ENCODE measurements at regions not wholly inside any gene's neighbourhood (a gene's known extent, or its start where the extent isn't known, plus 50 kb on each side); places are given as distances from the start of the nearest gene placed in this dataset.

- Mint-ChIP-seq H3K27me3 (no peaks in the 10 kb centered on the region), H3K36me3 (ENCODE audit: low read depth) (no peaks in the 10 kb centered on the region), H3K27ac (no peak overlapping the region), H3K9me3 (peaks cover 10% of the 10 kb centered on the region), H3K4me3 (no peak overlapping the region), H3K4me1 (no peaks in the 10 kb centered on the region)
- TF ChIP-seq CTCF (IDR thresholded peaks at IDR 0.05): no peak
- no peak for ATAC-seq (ENCODE audit: low read depth)
- no peak for DNase-seq
- ChIA-PET POLR2A (no interaction called here), CTCF (no interaction called here)
- intact Hi-C loops (cut with micrococcal nuclease): no loop called here
Measured at GRCh38 chr10:55485827-55486226, 684.8 kb upstream of the PCDH15 start.

GRCh38 chr10:55476129-55476528, 675.1 kb upstream of the PCDH15 start:
- no peaks in the 10 kb centered on the region for H3K4me1 Mint-ChIP-seq
- no peak for DNase-seq
- intact Hi-C loops (cut with micrococcal nuclease): no loop called here
- no peak for ATAC-seq (ENCODE audit: low read depth)
- no peak overlapping the region for H3K4me3 Mint-ChIP-seq
- no peak for TF ChIP-seq CTCF (IDR thresholded peaks at IDR 0.05)
- H3K36me3 Mint-ChIP-seq (ENCODE audit: low read depth): no peaks in the 10 kb centered on the region
- POLR2A ChIA-PET: no interaction called here
- CTCF ChIA-PET: no interaction called here
- H3K9me3 Mint-ChIP-seq: peaks cover 7% of the 10 kb centered on the region
- H3K27ac Mint-ChIP-seq: no peak overlapping the region
- no peaks in the 10 kb centered on the region for H3K27me3 Mint-ChIP-seq

- Mint-ChIP-seq H3K4me1 (no peaks in the 10 kb centered on the region), H3K27me3 (no peaks in the 10 kb centered on the region), H3K36me3 (ENCODE audit: low read depth) (no peaks in the 10 kb centered on the region), H3K4me3 (no peak overlapping the region), H3K9me3 (peaks cover 2% of the 10 kb centered on the region), H3K27ac (no peak overlapping the region)
- ATAC-seq (ENCODE audit: low read depth) (no peak), DNase-seq (no peak)
- ChIA-PET POLR2A (no interaction called here), CTCF (no interaction called here)
- no peak for TF ChIP-seq CTCF (IDR thresholded peaks at IDR 0.05)
- intact Hi-C loops (cut with micrococcal nuclease): no loop called here
Measured at GRCh38 chr10:55474258-55474657, 673.2 kb upstream of the PCDH15 start.

GRCh38 chr10:55470840-55471239, 669.8 kb upstream of the PCDH15 start:
- H3K36me3 Mint-ChIP-seq (ENCODE audit: low read depth): no peaks in the 10 kb centered on the region
- H3K9me3 Mint-ChIP-seq: peaks cover 2% of the 10 kb centered on the region
- H3K4me3 Mint-ChIP-seq: no peak overlapping the region
- intact Hi-C loops (cut with micrococcal nuclease): no loop called here
- no peaks in the 10 kb centered on the region for H3K27me3 Mint-ChIP-seq
- DNase-seq: no peak
- no peaks in the 10 kb centered on the region for H3K4me1 Mint-ChIP-seq
- no peak for ATAC-seq (ENCODE audit: low read depth)
- CTCF ChIA-PET: no interaction called here
- TF ChIP-seq CTCF (IDR thresholded peaks at IDR 0.05): no peak
- H3K27ac Mint-ChIP-seq: no peak overlapping the region
- POLR2A ChIA-PET: no interaction called here

GRCh38 chr10:55466806-55467504, 665.9 kb upstream of the PCDH15 start:
- ChIA-PET CTCF (no interaction called here), POLR2A (no interaction called here)
- intact Hi-C loops (cut with micrococcal nuclease): no loop called here
- H3K9me3 Mint-ChIP-seq: peaks cover 3% of the 10 kb centered on the region
- no peaks in the 10 kb centered on the region for H3K4me1 Mint-ChIP-seq
- no peak overlapping the region for H3K4me3 Mint-ChIP-seq
- H3K27ac Mint-ChIP-seq: no peak overlapping the region
- no peaks in the 10 kb centered on the region for H3K27me3 Mint-ChIP-seq
- DNase-seq (no peak), ATAC-seq (ENCODE audit: low read depth) (no peak)
- no peak for TF ChIP-seq CTCF (IDR thresholded peaks at IDR 0.05)
- no peaks in the 10 kb centered on the region for H3K36me3 Mint-ChIP-seq (ENCODE audit: low read depth)

Data from activated B cell treated with CpG ODN at 0.5 μM for 24 hours (primary cell).